ENCODE measurements at regions not wholly inside any gene's neighbourhood (a gene's known extent, or its start where the extent isn't known, plus 50 kb on each side); places are given as distances from the start of the nearest gene placed in this dataset.
"Not testable (repeated sequence)": the region's sequence is repeated elsewhere in the genome, so short reads cannot be mapped to it uniquely, and the experiment has no call there.

DNA sequence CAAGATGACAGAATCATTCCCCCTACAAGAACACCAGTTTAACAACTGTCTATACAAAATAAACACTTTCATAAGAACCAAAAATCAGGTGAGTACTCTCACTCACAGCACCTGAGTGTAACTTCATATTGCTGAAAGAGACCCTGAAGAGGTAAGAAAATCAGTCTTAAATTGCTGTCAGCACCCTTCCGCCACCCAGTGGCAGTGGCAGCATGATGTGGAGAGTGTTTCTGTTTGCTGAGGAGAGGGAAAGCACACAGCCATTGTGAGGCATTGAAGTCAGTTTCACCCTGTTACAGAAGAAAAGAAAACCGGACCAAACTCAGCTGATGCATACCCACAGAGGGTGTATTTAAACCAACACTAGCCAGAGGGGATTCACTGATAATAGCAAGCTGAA lies 1240.8 kb upstream of the CRIM1 start:
- TF ChIP-seq, protein P1, sequence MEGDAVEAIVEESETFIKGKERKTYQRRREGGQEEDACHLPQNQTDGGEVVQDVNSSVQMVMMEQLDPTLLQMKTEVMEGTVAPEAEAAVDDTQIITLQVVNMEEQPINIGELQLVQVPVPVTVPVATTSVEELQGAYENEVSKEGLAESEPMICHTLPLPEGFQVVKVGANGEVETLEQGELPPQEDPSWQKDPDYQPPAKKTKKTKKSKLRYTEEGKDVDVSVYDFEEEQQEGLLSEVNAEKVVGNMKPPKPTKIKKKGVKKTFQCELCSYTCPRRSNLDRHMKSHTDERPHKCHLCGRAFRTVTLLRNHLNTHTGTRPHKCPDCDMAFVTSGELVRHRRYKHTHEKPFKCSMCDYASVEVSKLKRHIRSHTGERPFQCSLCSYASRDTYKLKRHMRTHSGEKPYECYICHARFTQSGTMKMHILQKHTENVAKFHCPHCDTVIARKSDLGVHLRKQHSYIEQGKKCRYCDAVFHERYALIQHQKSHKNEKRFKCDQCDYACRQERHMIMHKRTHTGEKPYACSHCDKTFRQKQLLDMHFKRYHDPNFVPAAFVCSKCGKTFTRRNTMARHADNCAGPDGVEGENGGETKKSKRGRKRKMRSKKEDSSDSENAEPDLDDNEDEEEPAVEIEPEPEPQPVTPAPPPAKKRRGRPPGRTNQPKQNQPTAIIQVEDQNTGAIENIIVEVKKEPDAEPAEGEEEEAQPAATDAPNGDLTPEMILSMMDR (conservative IDR thresholded peaks at IDR 0.05; ENCODE audit: low read depth), result no peak
- ChIA-PET POLR2A (ENCODE audit: low non-redundant PET) (no interaction called here), CTCF (no interaction called here)
- no peak overlapping the region for H3K27ac ChIP-seq
- DNase-seq (ENCODE audit: low spot score), result peak; percentile 2

DNA sequence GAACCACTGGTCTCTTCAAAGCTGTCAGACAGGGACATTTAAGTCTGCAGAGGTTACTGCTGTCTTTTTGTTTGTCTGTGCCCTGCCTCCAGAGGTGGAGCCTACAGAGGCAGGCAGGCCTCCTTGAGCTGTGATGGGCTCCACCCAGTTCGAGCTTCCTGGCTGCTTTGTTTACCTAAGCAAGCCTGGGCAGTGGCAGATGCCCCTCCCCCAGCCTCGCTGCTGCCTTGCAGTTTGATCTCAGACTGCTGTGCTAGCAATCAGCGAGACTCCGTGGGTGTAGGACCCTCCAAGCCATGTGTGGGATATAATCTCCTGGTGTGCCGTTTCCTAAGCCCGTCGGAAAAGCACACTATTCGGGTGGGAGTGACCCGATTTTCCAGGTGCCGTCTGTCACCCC lies 1243.2 kb upstream of the CRIM1 start:
- H3K27ac ChIP-seq; DNase-seq (ENCODE audit: low spot score); POLR2A ChIA-PET (ENCODE audit: low non-redundant PET); CTCF ChIA-PET: not testable (repeated sequence)

DNA sequence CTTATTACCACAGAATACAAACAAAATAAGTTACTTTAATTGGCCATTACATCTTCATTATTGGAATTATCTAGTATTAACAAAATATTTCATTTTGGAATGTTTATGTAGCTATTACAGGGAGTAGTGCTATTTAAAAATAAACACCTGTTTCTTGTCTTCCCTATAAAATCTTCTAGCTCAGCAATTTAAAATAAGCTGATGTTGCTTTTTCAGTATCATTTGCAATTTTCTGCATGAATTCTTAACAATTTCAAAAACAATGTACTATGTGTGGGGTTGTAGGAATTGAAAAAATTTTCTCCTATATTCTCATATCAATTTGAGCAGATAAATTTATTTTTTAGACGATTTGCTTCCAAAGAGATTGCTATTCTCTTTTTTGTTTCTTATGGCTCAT lies 1251.3 kb upstream of the CRIM1 start:
- TF ChIP-seq, protein P1 (conservative IDR thresholded peaks at IDR 0.05; ENCODE audit: low read depth), result no peak
- ChIA-PET POLR2A (ENCODE audit: low non-redundant PET) (no interaction called here), CTCF (interaction anchor here (0.5 kb wide), 1 partner anchor 1198 kb away, joined by 4 read pairs; no protein-coding TSS in a partner anchor)
- DNase-seq (ENCODE audit: low spot score), result no peak
- no peak overlapping the region for H3K27ac ChIP-seq

DNA sequence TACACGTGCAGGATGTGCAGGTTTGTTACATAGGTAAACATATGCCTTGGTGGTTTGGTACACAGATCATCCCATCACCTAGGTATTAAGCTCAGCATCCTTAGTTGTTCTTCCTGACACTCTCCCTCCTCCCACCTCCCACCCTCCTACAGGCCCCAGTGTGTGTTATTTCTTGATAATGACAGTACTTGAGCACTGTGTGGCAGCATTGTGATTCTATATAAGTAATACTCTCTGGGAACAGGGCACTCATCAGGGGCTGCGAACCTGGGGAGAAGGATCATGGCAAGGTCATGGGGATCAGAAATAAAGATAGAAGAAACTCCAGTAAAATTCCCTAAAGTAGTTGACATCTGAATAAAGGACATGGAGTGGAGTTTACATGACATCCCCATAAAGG lies 1256.2 kb upstream of the CRIM1 start:
- TF ChIP-seq, protein P1 (conservative IDR thresholded peaks at IDR 0.05; ENCODE audit: low read depth), result no peak
- DNase-seq (ENCODE audit: low spot score), result no peak
- ChIA-PET POLR2A (ENCODE audit: low non-redundant PET) (no interaction called here), CTCF (no interaction called here)
- H3K27ac ChIP-seq, result no peak overlapping the region

DNA sequence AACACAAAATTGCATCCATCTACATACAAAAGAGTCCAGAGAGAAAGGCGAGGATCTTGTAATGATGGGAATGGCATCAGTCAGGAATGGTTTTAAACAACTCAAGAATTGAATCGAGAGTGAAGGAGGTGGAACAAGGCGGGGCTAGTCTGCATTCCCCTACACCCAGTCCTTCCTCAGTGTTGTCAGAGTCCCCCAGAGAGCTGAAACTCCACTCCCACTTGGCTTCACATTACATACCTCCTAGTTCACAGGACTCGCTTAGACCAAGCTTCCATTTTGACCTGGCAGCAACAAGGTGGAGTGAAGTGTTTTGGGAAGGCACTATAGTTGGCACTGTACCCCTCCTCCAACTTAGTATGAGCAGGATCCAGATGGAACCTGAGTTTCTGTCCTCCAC lies 1273.5 kb upstream of the CRIM1 start:
- H3K27ac ChIP-seq, result no peak overlapping the region
- ChIA-PET POLR2A (ENCODE audit: low non-redundant PET) (no interaction called here), CTCF (interaction anchor here (0.6 kb wide), 1 partner anchor 705 kb away, joined by 4 read pairs; no protein-coding TSS in a partner anchor)
- TF ChIP-seq, protein P1 (conservative IDR thresholded peaks at IDR 0.05; ENCODE audit: low read depth), result no peak
- DNase-seq (ENCODE audit: low spot score), result no peak

DNA sequence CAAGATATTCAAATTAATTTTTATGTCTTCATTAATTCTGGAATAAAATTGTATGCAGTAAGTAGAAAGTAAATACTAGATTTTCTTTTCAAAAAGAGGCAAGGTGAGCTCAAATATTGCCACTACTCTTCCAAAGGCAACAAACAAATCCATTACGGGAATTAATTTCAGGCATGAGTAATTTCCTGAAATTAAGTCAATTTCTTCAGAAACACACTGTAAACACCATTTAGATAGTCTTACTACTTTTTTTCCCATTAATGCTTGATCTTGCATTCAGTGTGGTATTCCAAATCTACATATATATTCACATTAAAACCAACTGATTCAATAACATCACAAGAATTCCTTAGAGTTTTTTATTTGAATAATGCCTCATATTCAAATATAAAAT lies 1274.0 kb upstream of the CRIM1 start:
- TF ChIP-seq, protein P1 (conservative IDR thresholded peaks at IDR 0.05; ENCODE audit: low read depth), result no peak
- DNase-seq (ENCODE audit: low spot score), result no peak
- ChIA-PET CTCF (interaction anchor here (0.6 kb wide), 1 partner anchor 704 kb away, joined by 4 read pairs; no protein-coding TSS in a partner anchor), POLR2A (ENCODE audit: low non-redundant PET) (no interaction called here)
- H3K27ac ChIP-seq, result no peak overlapping the region

DNA sequence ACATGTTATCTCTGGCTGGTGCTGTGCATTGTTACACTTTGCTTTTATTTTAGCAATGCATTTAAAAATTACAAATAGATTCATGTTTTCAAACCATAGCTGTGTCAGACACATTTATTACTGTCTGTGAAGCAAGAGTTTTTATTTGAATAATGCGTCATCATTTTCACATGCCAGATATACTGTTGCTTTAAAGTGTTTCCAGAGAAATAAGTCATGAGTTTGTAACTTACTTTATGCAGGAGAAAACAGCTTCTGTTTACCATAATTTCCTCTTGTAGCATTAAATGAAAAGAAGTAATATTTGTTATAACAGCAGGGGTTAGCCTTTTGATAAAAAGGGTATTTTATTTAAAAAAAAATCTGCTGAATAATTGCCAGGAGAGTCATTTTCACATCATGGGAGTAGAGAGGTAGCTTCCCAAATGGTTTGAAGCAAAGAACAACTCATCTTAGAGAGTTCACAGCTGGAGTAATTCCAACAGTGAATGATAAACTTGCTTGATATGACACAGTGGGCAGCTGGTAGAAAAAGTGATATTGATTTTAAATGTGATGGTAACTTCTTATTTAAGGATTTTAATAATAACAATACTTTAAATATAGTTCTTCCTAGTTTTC lies 1274.5 kb upstream of the CRIM1 start:
- H3K27ac ChIP-seq, result no peak overlapping the region
- TF ChIP-seq, protein P1 (conservative IDR thresholded peaks at IDR 0.05; ENCODE audit: low read depth), result no peak
- POLR2A ChIA-PET (ENCODE audit: low non-redundant PET), result no interaction called here
- DNase-seq (ENCODE audit: low spot score), result peak; percentile 2
- CTCF ChIA-PET, result interaction anchor here (0.6 to 0.9 kb wide), 2 partner anchors 21 to 704 kb away, joined by 4 to 9 read pairs; no protein-coding TSS in a partner anchor
